GM10266 (cell line): ENCODE measurements at regions not wholly inside any gene's neighbourhood (a gene's known extent, or its start where the extent isn't known, plus 50 kb on each side); places are given as distances from the start of the nearest gene placed in this dataset.

Source experiments
- DNase-seq: peaks from one replicate; pipeline ENCODE4 v3.0.0; 2012; ENCODE audit errors: extremely low spot score
- CTCF ChIP-seq: IDR thresholded peaks from 2 replicates; pipeline ENCODE4 v1.5.1; 2012; ENCODE audit warnings: mild to moderate bottlenecking, low read depth; ENCODE audit not compliant: control insufficient read depth, insufficient read depth; ENCODE audit errors: missing control alignments

GRCh38 chr12:65664715-65665250, 159.5 kb upstream of the HMGA2 start:
- no peak for TF ChIP-seq CTCF
- DNase-seq: no peak

- no peak for TF ChIP-seq CTCF
Observed at GRCh38 chr12:65665817-65666216, 158.5 kb upstream of the HMGA2 start.

GRCh38 chr12:65666876-65667275, 157.4 kb upstream of the HMGA2 start:
- peak; percentile 8 for DNase-seq
- no peak for TF ChIP-seq CTCF

More at GRCh38 chr12:65665817-65666216, 158.5 kb upstream of the HMGA2 start:
- DNase-seq: no peak

GRCh38 chr12:65667932-65668331, 156.4 kb upstream of the HMGA2 start:
- DNase-seq: no peak
- no peak for TF ChIP-seq CTCF

GRCh38 chr12:65668981-65669695, 155.1 kb upstream of the HMGA2 start:
- DNase-seq: no peak
- no peak for TF ChIP-seq CTCF

GRCh38 chr12:65670775-65671174, 153.5 kb upstream of the HMGA2 start:
- TF ChIP-seq CTCF: no peak

GRCh38 chr12:65672441-65672840, 151.8 kb upstream of the HMGA2 start:
- no peak for TF ChIP-seq CTCF
- no peak for DNase-seq

More at GRCh38 chr12:65670775-65671174, 153.5 kb upstream of the HMGA2 start:
- no peak for DNase-seq
